ENCODE measurements at regions not wholly inside any gene's neighbourhood (a gene's known extent, or its start where the extent isn't known, plus 50 kb on each side); places are given as distances from the start of the nearest gene placed in this dataset.
"Not testable (repeated sequence)": the region's sequence is repeated elsewhere in the genome, so short reads cannot be mapped to it uniquely, and the experiment has no call there.

- Histone ChIP-seq H3K36me3 (replicated peaks) (no peaks in the 10 kb centered on the region), H3K27ac (no peak overlapping the region), H3K4me3 (ENCODE audit: low read depth, low read length) (no peak overlapping the region), H3K27me3 (replicated peaks) (no peaks in the 10 kb centered on the region)
- TF ChIP-seq CTCF (IDR thresholded peaks at IDR 0.05; ENCODE audit: low read depth, low read length, missing control alignments): no peak
- no peak for DNase-seq
- in situ Hi-C loops (cut with HindIII; ENCODE audit: low pct_ligation_motif_present, low sequenced_read_pairs): no loop called here
Measured at GRCh38 chr3:166829896-166830295, 550.2 kb downstream of the ZBBX start.

- Histone ChIP-seq H3K27me3 (replicated peaks) (no peaks in the 10 kb centered on the region), H3K4me3 (ENCODE audit: low read depth, low read length) (no peak overlapping the region), H3K36me3 (replicated peaks) (no peaks in the 10 kb centered on the region), H3K27ac (no peak overlapping the region)
- TF ChIP-seq CTCF (IDR thresholded peaks at IDR 0.05; ENCODE audit: low read depth, low read length, missing control alignments): no peak
- no peak for DNase-seq
- in situ Hi-C loops (cut with HindIII; ENCODE audit: low pct_ligation_motif_present, low sequenced_read_pairs): no loop called here
Measured at GRCh38 chr3:166818464-166818863, 561.6 kb downstream of the ZBBX start.

GRCh38 chr3:166817269-166817668 is 562.8 kb downstream of the ZBBX start:
- DNase-seq; H3K27ac ChIP-seq; in situ Hi-C loops (cut with HindIII; ENCODE audit: low pct_ligation_motif_present, low sequenced_read_pairs); H3K36me3 ChIP-seq (replicated peaks); H3K4me3 ChIP-seq (ENCODE audit: low read depth, low read length); H3K27me3 ChIP-seq (replicated peaks): not testable (repeated sequence)

- H3K27ac ChIP-seq: no peak overlapping the region
- no peaks in the 10 kb centered on the region for H3K27me3 ChIP-seq (replicated peaks)
- H3K4me3 ChIP-seq (ENCODE audit: low read depth, low read length): no peak overlapping the region
- TF ChIP-seq CTCF (IDR thresholded peaks at IDR 0.05; ENCODE audit: low read depth, low read length, missing control alignments): no peak
- no peak for DNase-seq
- no peaks in the 10 kb centered on the region for H3K36me3 ChIP-seq (replicated peaks)
- in situ Hi-C loops (cut with HindIII; ENCODE audit: low pct_ligation_motif_present, low sequenced_read_pairs): no loop called here
Measured at GRCh38 chr3:166810741-166811445, 569.2 kb downstream of the ZBBX start.

- no peaks in the 10 kb centered on the region for H3K27me3 ChIP-seq (replicated peaks)
- no peak for DNase-seq
- H3K27ac ChIP-seq: no peak overlapping the region
- H3K4me3 ChIP-seq (ENCODE audit: low read depth, low read length): no peak overlapping the region
- H3K36me3 ChIP-seq (replicated peaks): no peaks in the 10 kb centered on the region
- no peak for TF ChIP-seq CTCF (IDR thresholded peaks at IDR 0.05; ENCODE audit: low read depth, low read length, missing control alignments)
- in situ Hi-C loops (cut with HindIII; ENCODE audit: low pct_ligation_motif_present, low sequenced_read_pairs): no loop called here
Measured at GRCh38 chr3:166809520-166809919, 570.6 kb downstream of the ZBBX start.

GRCh38 chr3:166788936-166789335 is 591.2 kb downstream of the ZBBX start:
- no peak overlapping the region for H3K27ac ChIP-seq
- no peak for TF ChIP-seq CTCF (IDR thresholded peaks at IDR 0.05; ENCODE audit: low read depth, low read length, missing control alignments)

More at GRCh38 chr3:166788936-166789335, 591.2 kb downstream of the ZBBX start:
- no peak for DNase-seq
- Histone ChIP-seq H3K27me3 (replicated peaks) (no peaks in the 10 kb centered on the region), H3K36me3 (replicated peaks) (no peaks in the 10 kb centered on the region), H3K4me3 (ENCODE audit: low read depth, low read length) (no peak overlapping the region)
- in situ Hi-C loops (cut with HindIII; ENCODE audit: low pct_ligation_motif_present, low sequenced_read_pairs): no loop called here

All from brain microvascular endothelial cell (primary cell).